Upper lobe of left lung (tissue), 4 donors: ENCODE measurements at regions not wholly inside any gene's neighbourhood (a gene's known extent, or its start where the extent isn't known, plus 50 kb on each side); places are given as distances from the start of the nearest gene placed in this dataset.

Source experiments
- CTCF ChIP-seq, 6 experiments: fragments of 450-650 bp in 4 of 6; fragments of 200-600 bp in 2 of 6; sonication (generic) in 2 of 6; IDR thresholded peaks; one replicate each; pipeline ENCODE4 v1.5.1; 2016 to 2019; ENCODE audit warnings: antibody characterized with exemption in 6 of 6
- EP300 ChIP-seq, 4 donors: sonication (generic); formaldehyde crosslinking; IDR thresholded peaks; one replicate each; pipeline ENCODE4 v1.5.1; 2017; ENCODE audit warnings: antibody characterized with exemption in 4 of 4, control low read depth in 2 of 4
- POLR2A ChIP-seq, 4 donors: fragments of 450-650 bp; IDR thresholded peaks; one replicate each; pipeline ENCODE4 v1.5.1; 2016 to 2017; ENCODE audit warnings: antibody characterized with exemption in 4 of 4, mild to moderate bottlenecking in 2 of 4
- POLR2AphosphoS5 ChIP-seq, 2 donors: sonication (generic); formaldehyde crosslinking; IDR thresholded peaks; one replicate each; pipeline ENCODE4 v1.5.1; 2017; ENCODE audit warnings: antibody characterized with exemption in 2 of 2

- TF ChIP-seq POLR2A (IDR thresholded peaks at IDR 0.05), result no peak
- no peak for TF ChIP-seq EP300 (IDR thresholded peaks at IDR 0.05)
- no peak for TF ChIP-seq CTCF (IDR thresholded peaks at IDR 0.05)
- TF ChIP-seq POLR2AphosphoS5 (IDR thresholded peaks at IDR 0.05), result no peak
Observed at GRCh38 chr5:117058740-117059139, 484.1 kb upstream of the SEMA6A start.
